Ishikawa (cell line): ENCODE measurements at regions not wholly inside any gene's neighbourhood (a gene's known extent, or its start where the extent isn't known, plus 50 kb on each side); places are given as distances from the start of the nearest gene placed in this dataset.

Experiments
- CEBPB ChIP-seq: IDR thresholded peaks from 2 replicates; pipeline ENCODE4 v1.6.1; 2012
- EGR1 ChIP-seq: IDR thresholded peaks from 2 replicates; pipeline ENCODE4 v1.6.1; 2012
- EP300 ChIP-seq: IDR thresholded peaks from 2 replicates; pipeline ENCODE4 v1.6.1; 2012; ENCODE audit warnings: borderline replicate concordance
- FOXM1 ChIP-seq: IDR thresholded peaks from 2 replicates; pipeline ENCODE4 v1.6.1; 2012; ENCODE audit warnings: low read depth, borderline replicate concordance
- NFIC ChIP-seq: IDR thresholded peaks from 2 replicates; pipeline ENCODE4 v1.6.1; 2012
- RAD21 ChIP-seq: IDR thresholded peaks from 2 replicates; pipeline ENCODE4 v1.6.1; 2012; ENCODE audit warnings: low read depth
- TAF1 ChIP-seq: IDR thresholded peaks from 2 replicates; pipeline ENCODE4 v1.6.1; 2012; ENCODE audit warnings: low read depth, mild to moderate bottlenecking
- TCF12 ChIP-seq: IDR thresholded peaks from 2 replicates; pipeline ENCODE4 v1.6.1; 2012; ENCODE audit warnings: low read depth
- TEAD4 ChIP-seq: IDR thresholded peaks from 2 replicates; pipeline ENCODE4 v1.6.1; 2012
- YY1 ChIP-seq: IDR thresholded peaks from 2 replicates; pipeline ENCODE4 v1.6.1; 2012; ENCODE audit warnings: low read depth
- ZBTB7A ChIP-seq: IDR thresholded peaks from 2 replicates; pipeline ENCODE4 v1.6.1; 2012; ENCODE audit warnings: low read depth
- TF ChIP-seq, protein P1 (sequence below): IDR thresholded peaks from 2 replicates; pipeline ENCODE4 v1.6.1; 2012; ENCODE audit warnings: low read depth, mild to moderate bottlenecking
- TF ChIP-seq, protein P2 (sequence below): IDR thresholded peaks from 2 replicates; pipeline ENCODE4 v1.6.1; 2012
- TF ChIP-seq, protein P3 (sequence below): IDR thresholded peaks from 2 replicates; pipeline ENCODE4 v1.6.1; 2012

DNA sequence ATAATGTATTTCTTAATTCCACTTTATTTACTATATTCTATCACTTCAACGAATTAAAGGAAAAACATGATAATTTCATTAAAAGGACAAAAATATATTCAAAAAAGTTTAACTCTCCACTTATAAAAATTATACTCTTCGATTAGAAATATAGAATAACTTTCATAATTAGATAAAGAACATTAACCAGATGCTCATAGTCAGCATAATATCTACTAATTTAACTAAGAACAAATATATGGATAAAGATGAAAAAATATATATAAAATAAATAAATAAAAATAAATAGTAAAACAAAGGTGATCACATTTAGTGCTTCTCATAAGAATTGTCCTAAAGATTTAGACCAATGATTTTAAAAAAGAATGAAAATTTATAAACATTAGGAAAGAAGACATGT is 1065.2 kb upstream of the CNTN5 start:
- TF ChIP-seq CEBPB (no peak), EP300 (no peak), TCF12 (no peak), EGR1 (no peak), RAD21 (no peak), NFIC (no peak), YY1 (no peak), FOXM1 (no peak), TEAD4 (no peak), TAF1 (no peak), ZBTB7A (no peak)
- TF ChIP-seq, protein P1, sequence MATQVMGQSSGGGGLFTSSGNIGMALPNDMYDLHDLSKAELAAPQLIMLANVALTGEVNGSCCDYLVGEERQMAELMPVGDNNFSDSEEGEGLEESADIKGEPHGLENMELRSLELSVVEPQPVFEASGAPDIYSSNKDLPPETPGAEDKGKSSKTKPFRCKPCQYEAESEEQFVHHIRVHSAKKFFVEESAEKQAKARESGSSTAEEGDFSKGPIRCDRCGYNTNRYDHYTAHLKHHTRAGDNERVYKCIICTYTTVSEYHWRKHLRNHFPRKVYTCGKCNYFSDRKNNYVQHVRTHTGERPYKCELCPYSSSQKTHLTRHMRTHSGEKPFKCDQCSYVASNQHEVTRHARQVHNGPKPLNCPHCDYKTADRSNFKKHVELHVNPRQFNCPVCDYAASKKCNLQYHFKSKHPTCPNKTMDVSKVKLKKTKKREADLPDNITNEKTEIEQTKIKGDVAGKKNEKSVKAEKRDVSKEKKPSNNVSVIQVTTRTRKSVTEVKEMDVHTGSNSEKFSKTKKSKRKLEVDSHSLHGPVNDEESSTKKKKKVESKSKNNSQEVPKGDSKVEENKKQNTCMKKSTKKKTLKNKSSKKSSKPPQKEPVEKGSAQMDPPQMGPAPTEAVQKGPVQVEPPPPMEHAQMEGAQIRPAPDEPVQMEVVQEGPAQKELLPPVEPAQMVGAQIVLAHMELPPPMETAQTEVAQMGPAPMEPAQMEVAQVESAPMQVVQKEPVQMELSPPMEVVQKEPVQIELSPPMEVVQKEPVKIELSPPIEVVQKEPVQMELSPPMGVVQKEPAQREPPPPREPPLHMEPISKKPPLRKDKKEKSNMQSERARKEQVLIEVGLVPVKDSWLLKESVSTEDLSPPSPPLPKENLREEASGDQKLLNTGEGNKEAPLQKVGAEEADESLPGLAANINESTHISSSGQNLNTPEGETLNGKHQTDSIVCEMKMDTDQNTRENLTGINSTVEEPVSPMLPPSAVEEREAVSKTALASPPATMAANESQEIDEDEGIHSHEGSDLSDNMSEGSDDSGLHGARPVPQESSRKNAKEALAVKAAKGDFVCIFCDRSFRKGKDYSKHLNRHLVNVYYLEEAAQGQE: no peak
- TF ChIP-seq, protein P2, sequence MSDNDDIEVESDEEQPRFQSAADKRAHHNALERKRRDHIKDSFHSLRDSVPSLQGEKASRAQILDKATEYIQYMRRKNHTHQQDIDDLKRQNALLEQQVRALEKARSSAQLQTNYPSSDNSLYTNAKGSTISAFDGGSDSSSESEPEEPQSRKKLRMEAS: no peak
- TF ChIP-seq, protein P3, sequence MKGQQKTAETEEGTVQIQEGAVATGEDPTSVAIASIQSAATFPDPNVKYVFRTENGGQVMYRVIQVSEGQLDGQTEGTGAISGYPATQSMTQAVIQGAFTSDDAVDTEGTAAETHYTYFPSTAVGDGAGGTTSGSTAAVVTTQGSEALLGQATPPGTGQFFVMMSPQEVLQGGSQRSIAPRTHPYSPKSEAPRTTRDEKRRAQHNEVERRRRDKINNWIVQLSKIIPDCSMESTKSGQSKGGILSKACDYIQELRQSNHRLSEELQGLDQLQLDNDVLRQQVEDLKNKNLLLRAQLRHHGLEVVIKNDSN: no peak
